Astrocyte (in vitro differentiated cells and primary cell): ENCODE measurements at regions not wholly inside any gene's neighbourhood (a gene's known extent, or its start where the extent isn't known, plus 50 kb on each side); places are given as distances from the start of the nearest gene placed in this dataset.

Experiments
- CTCF ChIP-seq: IDR thresholded peaks from 2 replicates; pipeline ENCODE4 v1.5.1; 2011; ENCODE audit warnings: low read depth, mild to moderate bottlenecking, inconsistent platforms, low read length, moderate library complexity; ENCODE audit not compliant: insufficient read depth
- EZH2 ChIP-seq: IDR thresholded peaks from 2 replicates; pipeline ENCODE4 v1.6.1; 2012; ENCODE audit warnings: mild to moderate bottlenecking, low read length, inconsistent platforms; ENCODE audit not compliant: insufficient read depth

- no peak for TF ChIP-seq CTCF
- no peak for TF ChIP-seq EZH2
Measured at GRCh38 chrY:8583191-8583590, 754.1 kb upstream of the TSPY4 start.
